ENCODE measurements at regions not wholly inside any gene's neighbourhood (a gene's known extent, or its start where the extent isn't known, plus 50 kb on each side); places are given as distances from the start of the nearest gene placed in this dataset.
"Not testable (repeated sequence)": the region's sequence is repeated elsewhere in the genome, so short reads cannot be mapped to it uniquely, and the experiment has no call there.

DNA sequence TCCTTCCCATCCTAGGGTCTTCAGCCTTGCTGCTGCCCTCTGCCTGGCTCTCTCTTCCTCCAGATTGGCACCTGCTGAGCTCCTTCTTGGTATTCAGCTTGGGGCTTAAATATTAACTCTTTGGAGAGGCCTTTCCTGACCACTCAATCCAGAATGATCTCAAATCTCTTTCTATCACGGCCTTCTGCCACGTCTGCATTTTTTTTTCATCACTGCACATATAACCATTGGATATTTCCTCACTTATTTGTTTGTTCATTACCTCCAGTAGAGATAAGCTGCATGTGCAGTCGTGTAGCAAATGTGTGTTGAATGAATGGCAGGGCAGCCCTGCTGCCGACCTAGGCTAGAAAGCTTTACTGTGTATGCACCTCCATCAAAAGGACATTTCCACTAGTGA, 51.6 kb upstream of the MPP7 start:
- Histone ChIP-seq H3K9ac (ENCODE audit: low read length) (no peak overlapping the region), H3K4me1 (ENCODE audit: control insufficient read depth, low read depth, low read length) (no peaks in the 10 kb centered on the region), H3K4me3 (ENCODE audit: low read length) (no peak overlapping the region), H3K27ac (ENCODE audit: low read length) (no peak overlapping the region), H3K36me3 (ENCODE audit: control insufficient read depth, low read depth, low read length) (no peaks in the 10 kb centered on the region), H3K9me3 (ENCODE audit: control insufficient read depth, low read depth, low read length) (no peaks in the 10 kb centered on the region), H3K27me3 (ENCODE audit: control insufficient read depth, insufficient read depth, low read length) (no peaks in the 10 kb centered on the region)

DNA sequence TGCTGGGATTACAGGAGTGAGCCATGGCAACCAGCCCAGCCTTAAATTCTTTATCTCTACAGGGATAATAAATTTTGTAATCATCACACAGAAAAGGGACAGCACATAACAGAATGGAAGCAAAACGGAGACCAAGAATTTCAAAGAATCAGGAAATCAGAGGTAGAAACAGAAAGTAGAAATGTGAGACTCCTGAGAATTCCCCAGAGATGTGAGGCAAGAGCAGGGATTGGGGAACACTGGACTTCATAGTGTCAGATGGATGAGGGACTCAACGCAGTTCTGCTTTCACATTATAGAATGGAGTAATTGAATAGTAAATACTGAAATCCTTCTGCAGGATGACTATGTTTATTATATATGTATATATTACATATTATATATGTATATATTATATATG, 52.5 kb upstream of the MPP7 start:
- no peaks in the 10 kb centered on the region for H3K27me3 ChIP-seq (ENCODE audit: control insufficient read depth, insufficient read depth, low read length)
- no peaks in the 10 kb centered on the region for H3K36me3 ChIP-seq (ENCODE audit: control insufficient read depth, low read depth, low read length)
- no peaks in the 10 kb centered on the region for H3K4me1 ChIP-seq (ENCODE audit: control insufficient read depth, low read depth, low read length)
- no peaks in the 10 kb centered on the region for H3K9me3 ChIP-seq (ENCODE audit: control insufficient read depth, low read depth, low read length)
- H3K4me3 ChIP-seq (ENCODE audit: low read length), result no peak overlapping the region
- no peak overlapping the region for H3K9ac ChIP-seq (ENCODE audit: low read length)
- no peak overlapping the region for H3K27ac ChIP-seq (ENCODE audit: low read length)

DNA sequence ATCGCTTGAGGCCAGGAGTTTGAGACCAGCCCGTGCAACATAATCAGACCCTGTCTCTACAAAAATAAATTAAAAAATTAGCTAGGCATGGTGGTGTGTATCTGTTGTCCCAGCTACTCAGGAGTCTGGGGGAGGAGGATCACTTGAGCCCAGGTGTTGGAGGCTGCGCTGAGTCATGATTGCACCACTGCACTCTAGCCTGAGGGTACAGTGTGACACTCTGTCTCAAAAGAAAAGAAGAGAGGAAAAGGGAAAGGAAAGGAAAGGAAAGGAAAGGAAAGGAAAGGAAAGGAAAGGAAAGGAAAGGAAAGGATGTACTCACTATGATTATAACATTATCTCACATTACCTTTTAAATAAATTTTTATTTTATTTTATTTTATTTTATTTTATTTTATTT, 56.5 kb upstream of the MPP7 start:
- Histone ChIP-seq H3K9me3 (ENCODE audit: control insufficient read depth, low read depth, low read length) (no peaks in the 10 kb centered on the region), H3K27ac (ENCODE audit: low read length) (no peak overlapping the region), H3K4me3 (ENCODE audit: low read length) (no peak overlapping the region), H3K4me1 (ENCODE audit: control insufficient read depth, low read depth, low read length) (no peaks in the 10 kb centered on the region), H3K27me3 (ENCODE audit: control insufficient read depth, insufficient read depth, low read length) (no peaks in the 10 kb centered on the region), H3K9ac (ENCODE audit: low read length) (no peak overlapping the region), H3K36me3 (ENCODE audit: control insufficient read depth, low read depth, low read length) (no peaks in the 10 kb centered on the region)

- no peak overlapping the region for H3K9ac ChIP-seq (ENCODE audit: low read length)
- no peaks in the 10 kb centered on the region for H3K27me3 ChIP-seq (ENCODE audit: control insufficient read depth, insufficient read depth, low read length)
- H3K36me3 ChIP-seq (ENCODE audit: control insufficient read depth, low read depth, low read length), result no peaks in the 10 kb centered on the region
- H3K9me3 ChIP-seq (ENCODE audit: control insufficient read depth, low read depth, low read length), result no peaks in the 10 kb centered on the region
- no peak overlapping the region for H3K4me3 ChIP-seq (ENCODE audit: low read length)
- H3K4me1 ChIP-seq (ENCODE audit: control insufficient read depth, low read depth, low read length), result no peaks in the 10 kb centered on the region
- H3K27ac ChIP-seq (ENCODE audit: low read length), result no peak overlapping the region
Observed at GRCh38 chr10:28360175-28360574, 57.3 kb upstream of the MPP7 start.

- Histone ChIP-seq H3K4me1 (ENCODE audit: control insufficient read depth, low read depth, low read length) (peaks cover 5% of the 10 kb centered on the region), H3K9ac (ENCODE audit: low read length) (no peak overlapping the region), H3K4me3 (ENCODE audit: low read length) (no peak overlapping the region), H3K9me3 (ENCODE audit: control insufficient read depth, low read depth, low read length) (no peaks in the 10 kb centered on the region), H3K27ac (ENCODE audit: low read length) (no peak overlapping the region), H3K27me3 (ENCODE audit: control insufficient read depth, insufficient read depth, low read length) (no peaks in the 10 kb centered on the region), H3K36me3 (ENCODE audit: control insufficient read depth, low read depth, low read length) (no peaks in the 10 kb centered on the region)
Observed at GRCh38 chr10:28363376-28363775, 60.5 kb upstream of the MPP7 start.

- H3K36me3 ChIP-seq (ENCODE audit: control insufficient read depth, low read depth, low read length), result no peaks in the 10 kb centered on the region
- no peaks in the 10 kb centered on the region for H3K9me3 ChIP-seq (ENCODE audit: control insufficient read depth, low read depth, low read length)
- no peak overlapping the region for H3K9ac ChIP-seq (ENCODE audit: low read length)
- peaks cover 5% of the 10 kb centered on the region for H3K4me1 ChIP-seq (ENCODE audit: control insufficient read depth, low read depth, low read length)
- H3K27me3 ChIP-seq (ENCODE audit: control insufficient read depth, insufficient read depth, low read length), result no peaks in the 10 kb centered on the region
- no peak overlapping the region for H3K27ac ChIP-seq (ENCODE audit: low read length)
- no peak overlapping the region for H3K4me3 ChIP-seq (ENCODE audit: low read length)
Observed at GRCh38 chr10:28365840-28366239, 63.0 kb upstream of the MPP7 start.

GRCh38 chr10:28366994-28367393, 64.1 kb upstream of the MPP7 start:
- no peaks in the 10 kb centered on the region for H3K36me3 ChIP-seq (ENCODE audit: control insufficient read depth, low read depth, low read length)
- no peak overlapping the region for H3K4me3 ChIP-seq (ENCODE audit: low read length)
- H3K27me3 ChIP-seq (ENCODE audit: control insufficient read depth, insufficient read depth, low read length), result no peaks in the 10 kb centered on the region
- H3K9ac ChIP-seq (ENCODE audit: low read length), result no peak overlapping the region
- no peak overlapping the region for H3K27ac ChIP-seq (ENCODE audit: low read length)
- peaks cover 5% of the 10 kb centered on the region for H3K4me1 ChIP-seq (ENCODE audit: control insufficient read depth, low read depth, low read length)
- no peaks in the 10 kb centered on the region for H3K9me3 ChIP-seq (ENCODE audit: control insufficient read depth, low read depth, low read length)

DNA sequence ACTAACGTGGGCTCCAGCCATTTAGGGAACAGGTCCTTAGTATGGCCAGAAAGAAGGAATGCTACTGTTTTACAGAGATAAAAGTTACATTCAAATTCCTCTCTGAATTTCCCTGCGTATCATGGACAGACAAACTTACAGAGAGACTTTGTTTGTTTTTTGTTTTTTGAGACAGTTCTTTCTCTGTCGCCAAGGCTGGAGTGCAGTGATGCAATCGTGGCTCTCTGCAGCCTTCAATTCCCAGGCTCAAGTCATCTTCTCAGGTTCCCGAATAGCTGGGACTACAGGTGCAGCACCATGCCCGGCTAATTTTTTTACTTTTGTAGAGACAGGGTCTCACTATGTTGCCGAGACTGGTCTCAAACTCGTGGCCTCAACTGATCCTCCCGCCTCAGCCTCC, 64.5 kb upstream of the MPP7 start:
- Histone ChIP-seq H3K36me3 (ENCODE audit: control insufficient read depth, low read depth, low read length) (no peaks in the 10 kb centered on the region), H3K9me3 (ENCODE audit: control insufficient read depth, low read depth, low read length) (no peaks in the 10 kb centered on the region), H3K27ac (ENCODE audit: low read length) (no peak overlapping the region), H3K4me1 (ENCODE audit: control insufficient read depth, low read depth, low read length) (peaks cover 5% of the 10 kb centered on the region), H3K4me3 (ENCODE audit: low read length) (no peak overlapping the region), H3K27me3 (ENCODE audit: control insufficient read depth, insufficient read depth, low read length) (no peaks in the 10 kb centered on the region), H3K9ac (ENCODE audit: low read length) (no peak overlapping the region)

DNA sequence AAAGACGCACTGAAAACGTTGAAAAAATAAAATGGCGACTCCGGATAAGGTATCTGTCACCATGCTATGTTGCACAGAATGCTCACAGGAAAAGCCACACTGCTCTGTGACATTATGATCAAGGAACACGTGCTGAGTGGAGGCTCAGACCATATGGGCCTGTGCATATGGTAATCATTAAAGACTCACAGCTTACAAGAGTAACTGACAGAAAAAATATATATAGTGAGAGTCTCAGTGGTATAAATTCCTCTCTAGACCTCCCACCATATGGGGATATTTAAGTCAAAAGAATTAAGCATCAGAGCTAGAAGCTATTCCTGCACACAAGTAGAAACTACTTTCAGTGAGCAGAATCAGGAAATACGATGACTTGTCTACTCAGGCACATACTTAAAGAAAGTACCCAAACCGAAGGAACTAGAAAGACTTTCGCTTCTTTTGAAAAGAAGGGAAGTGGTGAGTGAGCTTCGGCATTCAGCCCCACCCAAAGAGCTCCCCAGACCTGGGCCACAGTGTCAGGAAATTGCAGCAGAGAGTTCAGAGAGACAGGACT, 65.1 kb upstream of the MPP7 start:
- H3K27ac ChIP-seq (ENCODE audit: low read length), result no peak overlapping the region
- no peak overlapping the region for H3K4me3 ChIP-seq (ENCODE audit: low read length)

GRCh38 chr10:28370107-28370835, 67.4 kb upstream of the MPP7 start:
- Histone ChIP-seq H3K9me3 (ENCODE audit: control insufficient read depth, low read depth, low read length) (no peaks in the 10 kb centered on the region), H3K27ac (ENCODE audit: low read length) (no peak overlapping the region), H3K4me1 (ENCODE audit: control insufficient read depth, low read depth, low read length) (peaks cover 8% of the 10 kb centered on the region), H3K9ac (ENCODE audit: low read length) (no peak overlapping the region), H3K27me3 (ENCODE audit: control insufficient read depth, insufficient read depth, low read length) (no peaks in the 10 kb centered on the region), H3K36me3 (ENCODE audit: control insufficient read depth, low read depth, low read length) (no peaks in the 10 kb centered on the region), H3K4me3 (ENCODE audit: low read length) (no peak overlapping the region)

More for the DNA sequence above, 65.1 kb upstream of the MPP7 start:
- Histone ChIP-seq H3K9me3 (ENCODE audit: control insufficient read depth, low read depth, low read length) (no peaks in the 10 kb centered on the region), H3K27me3 (ENCODE audit: control insufficient read depth, insufficient read depth, low read length) (no peaks in the 10 kb centered on the region), H3K9ac (ENCODE audit: low read length) (no peak overlapping the region), H3K36me3 (ENCODE audit: control insufficient read depth, low read depth, low read length) (no peaks in the 10 kb centered on the region), H3K4me1 (ENCODE audit: control insufficient read depth, low read depth, low read length) (peaks cover 5% of the 10 kb centered on the region)

DNA sequence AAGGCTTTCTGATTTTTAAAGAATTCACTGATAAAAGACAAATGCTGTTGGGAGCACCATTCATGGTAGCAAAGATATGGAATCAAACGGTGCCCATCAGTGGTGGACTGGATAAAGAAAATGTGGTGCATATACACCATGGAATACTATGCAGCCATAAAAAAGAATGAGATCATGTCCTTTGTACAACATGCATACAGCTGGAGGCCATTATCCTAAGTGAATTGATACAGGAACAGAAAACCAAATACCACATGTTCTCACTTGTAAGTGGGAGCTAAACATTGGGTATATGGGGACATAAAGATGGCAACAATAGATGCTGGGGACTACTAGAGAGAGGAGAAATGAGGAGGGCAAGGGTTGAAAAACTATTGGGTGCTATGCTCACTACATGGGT, 68.8 kb upstream of the MPP7 start:
- not testable (repeated sequence) for H3K9ac ChIP-seq (ENCODE audit: low read length); H3K27me3 ChIP-seq (ENCODE audit: control insufficient read depth, insufficient read depth, low read length); H3K4me3 ChIP-seq (ENCODE audit: low read length); H3K27ac ChIP-seq (ENCODE audit: low read length); H3K9me3 ChIP-seq (ENCODE audit: control insufficient read depth, low read depth, low read length); H3K36me3 ChIP-seq (ENCODE audit: control insufficient read depth, low read depth, low read length); H3K4me1 ChIP-seq (ENCODE audit: control insufficient read depth, low read depth, low read length)

DNA sequence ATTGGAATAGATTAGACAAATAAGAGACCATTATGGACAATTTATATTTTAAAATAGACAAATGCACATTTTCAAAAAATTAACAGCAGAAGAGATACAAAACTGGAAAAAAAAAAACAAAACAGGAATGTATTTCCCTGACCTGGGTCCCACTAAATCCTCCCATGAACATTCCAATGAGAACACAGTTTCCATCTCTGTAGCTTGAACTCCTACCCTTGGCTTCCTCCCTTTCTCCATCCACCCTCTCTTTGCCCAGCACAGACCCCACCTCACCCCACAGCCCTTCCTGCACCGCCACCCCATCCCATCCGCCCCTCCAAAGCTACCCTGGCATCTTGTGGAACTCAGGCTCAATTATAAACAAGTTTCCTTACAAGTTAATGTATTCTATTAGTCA, 71.2 kb upstream of the MPP7 start:
- no peaks in the 10 kb centered on the region for H3K36me3 ChIP-seq (ENCODE audit: control insufficient read depth, low read depth, low read length)
- no peaks in the 10 kb centered on the region for H3K9me3 ChIP-seq (ENCODE audit: control insufficient read depth, low read depth, low read length)
- H3K4me1 ChIP-seq (ENCODE audit: control insufficient read depth, low read depth, low read length), result peaks cover 3% of the 10 kb centered on the region
- no peak overlapping the region for H3K27ac ChIP-seq (ENCODE audit: low read length)
- no peaks in the 10 kb centered on the region for H3K27me3 ChIP-seq (ENCODE audit: control insufficient read depth, insufficient read depth, low read length)
- H3K9ac ChIP-seq (ENCODE audit: low read length), result no peak overlapping the region
- no peak overlapping the region for H3K4me3 ChIP-seq (ENCODE audit: low read length)
